HCT116 (cell line): ENCODE measurements at regions not wholly inside any gene's neighbourhood (a gene's known extent, or its start where the extent isn't known, plus 50 kb on each side); places are given as distances from the start of the nearest gene placed in this dataset.

Experiments
- CEBPB ChIP-seq: IDR thresholded peaks from 2 replicates; pipeline ENCODE4 v1.6.1; 2012; ENCODE audit warnings: low read depth
- POLR2A ChIP-seq: IDR thresholded peaks from 2 replicates; pipeline ENCODE4 v1.7.0; 2011; ENCODE audit warnings: borderline replicate concordance; ENCODE audit not compliant: insufficient read depth, insufficient read length; ENCODE audit errors: extremely low read depth
- SIN3A ChIP-seq: IDR thresholded peaks from 2 replicates; pipeline ENCODE4 v1.6.1; 2012; ENCODE audit warnings: low read depth
- TF ChIP-seq, protein P1 (sequence below): IDR thresholded peaks from 2 replicates; pipeline ENCODE4 v1.6.1; 2012

DNA sequence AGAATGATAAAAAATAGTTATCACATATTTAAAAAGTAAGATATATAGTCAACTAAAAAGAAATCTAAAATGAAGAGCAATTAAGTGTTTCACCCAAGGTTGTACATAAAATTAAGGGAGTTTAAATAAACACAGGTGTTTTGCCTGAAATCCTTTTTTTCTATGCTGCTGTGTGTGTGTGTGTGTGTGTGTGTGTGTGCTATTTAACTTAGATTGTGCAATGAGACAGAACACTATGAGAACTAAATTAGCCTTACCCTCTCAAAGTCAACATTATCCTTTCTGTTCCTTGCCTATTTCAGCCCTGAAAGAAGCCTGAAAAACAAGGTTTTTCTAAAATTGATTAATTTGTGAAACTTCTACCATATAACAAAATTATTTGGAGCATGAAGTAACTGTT lies 516.2 kb downstream of the ELAVL2 start:
- TF ChIP-seq SIN3A (no peak), CEBPB (no peak), POLR2A (no peak)
- TF ChIP-seq, protein P1, sequence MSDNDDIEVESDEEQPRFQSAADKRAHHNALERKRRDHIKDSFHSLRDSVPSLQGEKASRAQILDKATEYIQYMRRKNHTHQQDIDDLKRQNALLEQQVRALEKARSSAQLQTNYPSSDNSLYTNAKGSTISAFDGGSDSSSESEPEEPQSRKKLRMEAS: no peak
